Anterior cingulate cortex (tissue), 58 donors: ENCODE measurements at regions not wholly inside any gene's neighbourhood (a gene's known extent, or its start where the extent isn't known, plus 50 kb on each side); places are given as distances from the start of the nearest gene placed in this dataset.

Experiments used
- DNase-seq, 58 donors: peaks; one replicate each; lab custom pipeline; 2025; lab: John Stamatoyannopoulos, UW

DNA sequence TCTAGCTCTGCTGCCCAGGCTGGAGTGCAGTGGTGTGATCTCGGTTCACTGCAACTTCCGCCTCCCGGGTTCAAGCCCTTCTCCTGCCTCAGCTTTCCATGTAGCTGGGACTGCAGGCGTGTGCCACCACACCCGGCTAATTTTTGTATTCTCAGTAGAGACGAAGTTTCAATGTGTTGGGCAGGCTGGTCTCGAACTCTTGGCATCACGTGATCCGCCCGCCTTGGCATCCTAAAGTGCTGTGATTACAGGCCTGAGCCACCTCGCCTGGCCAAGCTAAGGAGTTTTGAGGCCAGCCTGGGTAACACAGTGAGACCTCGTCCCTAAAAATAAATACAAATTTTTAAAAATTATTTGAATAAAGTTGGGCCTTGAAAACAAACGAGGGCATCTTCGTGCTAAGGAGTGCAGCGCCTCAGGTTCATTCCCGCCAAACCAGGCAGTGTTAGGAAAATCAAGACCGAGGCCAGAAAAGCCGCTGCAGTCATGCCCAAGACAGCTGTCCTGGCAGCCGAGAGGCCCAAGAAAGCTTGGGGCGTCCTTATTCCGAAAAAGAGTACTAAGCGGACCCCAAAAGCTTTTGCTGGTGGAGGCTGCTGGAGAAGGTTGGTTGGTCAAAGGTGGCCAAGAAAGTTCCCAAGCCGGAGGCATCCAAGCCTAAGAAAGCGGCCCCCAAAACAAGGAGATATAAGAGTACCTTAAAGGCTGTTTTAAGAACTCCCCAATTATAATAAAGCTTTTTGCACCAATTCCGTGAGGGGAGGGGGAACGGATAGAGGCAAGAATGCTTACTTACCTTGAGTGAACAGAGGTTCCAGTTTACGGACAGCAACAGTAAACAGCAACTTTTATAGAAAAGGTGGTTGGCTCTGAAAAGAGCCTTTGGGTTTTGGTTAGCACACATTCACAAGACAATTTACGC lies 109.0 kb downstream of the HFE start:
- no peak for DNase-seq

- peak in 57 of 58 donors; percentile 1 to 86 (median 62) for DNase-seq
These were observed 109.8 kb downstream of the HFE start for GRCh38 chr6:26196846-26197635.

DNA sequence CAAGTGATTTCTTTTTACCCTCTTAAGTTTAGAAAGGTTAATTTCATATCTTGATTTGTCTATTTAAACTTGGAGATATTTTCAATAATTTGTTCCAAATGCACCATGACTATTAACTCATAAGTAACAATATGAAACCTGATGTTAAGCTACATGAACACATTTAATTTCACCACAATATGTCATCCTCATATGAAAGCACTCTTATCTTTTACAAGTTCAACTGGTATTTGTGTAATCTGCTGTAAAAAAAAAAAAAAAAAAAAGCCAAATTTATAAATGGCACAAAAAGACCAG lies 110.4 kb downstream of the HFE start:
- DNase-seq: no peak

DNA sequence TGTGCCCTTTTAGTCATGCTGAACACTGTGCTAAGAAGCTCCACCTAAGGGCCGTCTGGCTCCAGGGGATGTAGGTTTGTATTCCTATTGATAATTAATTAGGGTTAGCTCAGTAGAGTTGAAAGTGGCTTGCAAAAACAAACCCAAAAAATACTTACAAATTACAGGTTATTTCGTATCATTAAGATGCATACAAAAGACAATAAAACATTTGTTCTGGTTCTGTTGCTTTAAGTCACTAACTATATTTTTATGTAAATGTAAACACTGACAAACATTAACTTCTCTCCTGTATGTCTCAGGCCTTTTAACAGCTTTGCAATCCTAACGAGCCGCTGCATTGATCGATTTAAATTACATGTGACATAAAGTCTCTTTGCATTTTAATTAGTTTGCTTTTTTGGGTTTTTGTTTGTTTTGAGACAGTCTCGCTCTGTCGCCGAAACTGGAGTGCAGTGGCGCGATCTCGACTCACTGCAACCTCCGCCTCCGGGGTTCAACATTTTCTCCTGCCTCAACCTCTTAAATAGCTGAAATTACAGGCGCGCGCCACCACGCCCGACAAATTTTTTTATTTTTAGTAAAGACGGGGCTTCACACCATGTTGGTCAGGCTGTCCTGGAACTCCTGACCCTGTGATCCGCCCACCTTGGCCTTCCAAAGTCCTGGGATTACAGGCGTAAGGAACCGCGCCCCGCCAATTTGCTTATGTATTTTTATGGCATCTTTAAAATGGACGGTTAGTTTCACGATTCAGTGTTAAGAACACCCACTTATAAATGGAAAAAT lies 110.9 kb downstream of the HFE start:
- peak in 3 of 58 donors; percentile 2 to 10 (median 10) for DNase-seq

DNA sequence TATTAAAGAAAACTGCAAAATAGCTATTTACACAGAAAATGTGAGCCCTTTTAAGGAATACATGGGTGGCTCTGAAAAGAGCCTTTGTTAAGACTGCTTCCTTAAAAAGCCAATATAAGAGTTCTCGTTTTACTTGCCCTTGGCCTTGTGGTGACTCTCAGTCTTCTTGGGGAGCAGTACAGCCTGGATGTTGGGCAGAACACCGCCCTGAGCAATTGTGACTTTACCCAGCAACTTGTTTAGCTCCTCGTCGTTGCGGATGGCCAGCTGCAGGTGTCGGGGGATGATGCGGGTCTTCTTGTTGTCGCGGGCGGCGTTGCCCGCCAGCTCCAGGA lies 111.5 kb downstream of the HFE start:
- DNase-seq: no peak

DNA sequence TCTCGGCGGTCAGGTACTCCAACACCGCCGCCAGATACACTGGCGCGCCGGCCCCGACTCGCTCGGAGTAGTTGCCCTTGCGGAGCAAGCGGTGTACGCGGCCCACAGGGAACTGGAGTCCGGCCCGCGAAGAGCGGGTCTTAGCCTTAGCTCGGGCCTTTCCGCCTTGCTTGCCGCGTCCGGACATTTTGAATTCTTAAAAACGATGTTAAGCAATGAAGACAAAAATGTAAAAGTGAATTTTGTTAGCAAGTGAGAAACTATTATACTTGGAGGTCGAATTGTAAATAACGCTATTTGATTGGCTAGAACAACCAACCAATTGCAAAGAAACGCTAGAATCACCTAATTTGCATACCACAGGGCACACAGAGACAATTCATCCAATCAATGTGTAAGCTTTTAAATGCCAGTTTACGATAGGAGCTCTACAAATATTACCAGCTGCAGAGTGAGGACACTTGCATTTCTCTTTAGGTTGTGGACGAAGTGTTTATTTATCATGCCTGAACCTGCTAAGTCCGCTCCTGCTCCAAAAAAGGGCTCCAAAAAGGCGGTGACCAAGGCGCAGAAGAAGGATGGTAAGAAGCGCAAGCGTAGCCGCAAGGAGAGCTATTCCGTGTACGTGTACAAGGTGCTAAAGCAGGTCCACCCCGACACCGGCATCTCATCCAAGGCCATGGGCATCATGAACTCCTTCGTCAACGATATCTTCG lies 112.0 kb downstream of the HFE start:
- peak in 53 of 58 donors; percentile 13 to 91 (median 49) for DNase-seq

- DNase-seq: no peak
These were observed 112.8 kb downstream of the HFE start for GRCh38 chr6:26199773-26200764.

GRCh38 chr6:26200918-26201721 lies 113.9 kb downstream of the HFE start:
- DNase-seq: no peak

DNA sequence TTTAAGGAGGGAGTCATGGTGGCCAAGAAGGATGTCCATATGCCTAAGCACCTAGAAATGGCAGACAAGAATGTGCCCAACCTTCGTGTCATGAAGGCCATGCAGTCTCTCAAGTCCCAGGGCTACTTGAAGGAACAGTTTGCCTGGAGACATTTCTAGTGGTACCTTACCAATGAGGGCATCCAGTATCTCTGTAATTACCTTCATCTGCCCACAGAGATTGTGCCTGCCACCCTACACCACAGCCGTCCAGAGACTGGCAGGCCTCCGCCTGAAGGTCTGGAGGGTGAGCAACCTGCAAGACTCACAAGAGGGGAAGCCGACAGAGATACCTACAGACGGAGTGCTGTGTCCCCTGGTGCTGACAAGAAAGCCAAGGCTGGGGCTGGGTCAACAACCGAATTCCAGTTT lies 115.0 kb downstream of the HFE start:
- DNase-seq: no peak

GRCh38 chr6:26202811-26203583 lies 115.8 kb downstream of the HFE start:
- no peak for DNase-seq

- peak; percentile 58 to 97 (median 93) for DNase-seq
These were observed 117.3 kb downstream of the HFE start for GRCh38 chr6:26204332-26205160.

GRCh38 chr6:26205161-26205624 lies 118.0 kb downstream of the HFE start:
- DNase-seq: peak in 52 of 58 donors; percentile 8 to 77 (median 47)

DNA sequence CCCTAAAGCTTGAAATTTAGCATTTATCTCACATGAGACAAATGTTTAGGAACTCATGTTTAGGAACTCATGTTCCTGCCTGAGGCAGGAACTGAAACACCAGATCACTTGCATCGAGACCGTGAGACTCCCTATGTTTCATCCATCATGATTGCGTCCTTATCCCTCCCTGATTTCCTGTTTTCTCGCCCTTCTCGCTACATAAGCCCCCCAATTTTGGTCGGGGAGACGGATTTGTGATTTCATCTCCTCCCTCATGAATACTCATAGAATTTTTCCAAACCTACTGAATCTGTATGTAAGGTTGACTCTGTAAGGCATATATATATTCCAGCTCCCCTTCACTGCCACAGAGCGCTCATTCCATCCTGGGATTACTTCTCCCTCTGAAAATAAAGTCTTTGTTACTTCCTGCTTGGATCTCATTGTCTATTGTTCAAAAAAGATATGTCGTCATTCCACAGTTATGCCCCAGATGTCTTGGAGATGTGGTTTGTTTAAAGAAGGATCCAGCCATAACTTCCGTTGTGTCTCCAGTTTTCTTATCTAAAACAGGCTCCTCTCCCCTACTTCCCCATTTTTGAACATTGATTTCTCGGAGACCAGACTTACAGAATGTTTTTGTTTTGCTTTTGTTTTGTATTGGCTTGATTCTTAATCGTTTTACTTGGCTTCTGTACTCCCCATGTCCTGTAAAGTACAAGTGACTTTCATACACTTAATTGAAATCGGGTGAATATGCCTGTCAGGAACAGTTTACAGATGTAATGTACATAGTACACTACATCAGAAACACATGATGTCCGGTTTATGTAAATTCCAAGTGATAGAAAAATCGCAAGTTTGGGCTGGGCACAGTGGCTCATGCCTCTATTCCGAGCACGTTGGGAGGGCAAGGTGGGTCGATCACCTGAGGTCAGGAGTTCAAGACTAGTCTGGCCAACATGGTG lies 118.7 kb downstream of the HFE start:
- DNase-seq: peak in 7 of 58 donors; percentile 7 to 61 (median 16)

- no peak for DNase-seq
These were observed 119.9 kb downstream of the HFE start for GRCh38 chr6:26206868-26207801.
